ENCODE measurements at regions not wholly inside any gene's neighbourhood (a gene's known extent, or its start where the extent isn't known, plus 50 kb on each side); places are given as distances from the start of the nearest gene placed in this dataset.
"Not testable (repeated sequence)": the region's sequence is repeated elsewhere in the genome, so short reads cannot be mapped to it uniquely, and the experiment has no call there.

DNA sequence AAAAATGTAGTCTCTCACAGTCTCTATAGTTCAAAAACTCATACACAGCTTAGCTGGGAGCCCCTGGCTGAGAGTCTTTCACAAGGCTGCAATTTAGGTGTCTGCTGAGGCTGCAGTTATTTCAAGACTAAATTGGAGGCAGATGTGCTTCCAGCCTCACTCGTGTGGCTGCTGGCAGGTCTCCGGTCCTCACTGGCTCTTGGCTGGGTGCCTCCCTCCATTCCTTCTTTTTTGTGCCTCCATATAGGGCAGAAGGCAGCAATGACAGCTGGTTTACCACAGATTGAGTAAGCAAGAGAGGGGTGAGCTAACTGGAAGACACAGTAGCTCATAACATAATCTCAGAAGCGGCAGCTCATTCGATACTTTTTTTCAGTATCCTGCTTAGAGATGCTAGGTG is 2167.7 kb upstream of the WWC1 start:
- FAIRE-seq (no peak), DNase-seq (ENCODE audit: extremely low spot score, insufficient read length, low read depth) (no peak)

GRCh38 chr5:166127766-166128570 is 2163.5 kb upstream of the WWC1 start:
- FAIRE-seq (no peak), DNase-seq (ENCODE audit: extremely low spot score, insufficient read length, low read depth) (no peak)

- DNase-seq (ENCODE audit: extremely low spot score, insufficient read length, low read depth); FAIRE-seq: not testable (repeated sequence)
Observed at GRCh38 chr5:166145107-166145506, 2146.3 kb upstream of the WWC1 start.

DNA sequence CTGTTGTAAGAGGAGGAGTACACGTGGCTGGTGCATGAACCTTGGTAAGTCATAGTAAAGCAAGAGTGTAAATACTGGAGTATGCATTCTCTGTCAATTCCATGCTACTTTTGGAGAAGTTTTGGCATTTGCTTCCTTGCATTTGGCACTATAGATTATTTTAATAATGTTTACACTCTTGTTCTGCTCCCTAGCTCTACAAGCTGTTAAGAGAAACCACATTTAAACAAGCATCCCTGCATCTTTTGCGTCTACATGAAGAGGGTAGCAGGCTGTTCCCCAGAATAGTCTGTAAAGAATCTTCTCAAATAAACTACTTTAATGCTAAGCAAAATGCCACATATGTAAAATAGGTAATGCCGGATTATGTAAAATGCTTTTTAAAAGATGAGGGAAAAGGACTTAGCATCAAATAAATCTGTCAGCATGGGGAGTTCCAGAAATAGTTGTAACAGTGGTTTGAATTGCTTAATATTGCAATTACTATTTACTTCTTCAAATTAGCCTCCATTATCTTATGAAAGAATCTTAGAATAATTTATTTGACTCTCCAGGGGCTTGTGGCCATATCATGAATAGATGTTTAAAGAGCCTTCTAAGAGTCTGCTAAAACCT is 2127.3 kb upstream of the WWC1 start:
- DNase-seq (ENCODE audit: extremely low spot score, insufficient read length, low read depth) (no peak), FAIRE-seq (no peak)

DNA sequence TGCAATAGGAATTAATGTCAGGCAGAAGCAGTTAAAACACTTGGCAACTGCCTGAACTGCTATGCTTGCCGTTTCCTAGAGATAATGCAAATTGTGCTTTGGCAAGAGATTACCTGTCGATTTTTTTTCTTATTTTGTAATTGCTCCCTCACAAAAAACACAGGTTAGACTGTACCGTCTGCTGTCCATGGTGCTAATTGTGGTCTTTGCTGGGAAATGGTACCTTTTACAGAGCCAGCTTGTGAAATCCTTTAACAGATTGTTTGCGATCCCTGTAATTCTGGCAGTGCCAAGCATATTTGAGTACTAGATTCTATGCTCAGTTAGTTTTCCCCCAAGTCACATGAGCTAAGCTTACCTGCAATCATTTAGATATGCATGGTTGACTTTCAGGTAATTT is 2125.8 kb upstream of the WWC1 start:
- no peak for FAIRE-seq
- no peak for DNase-seq (ENCODE audit: extremely low spot score, insufficient read length, low read depth)

DNA sequence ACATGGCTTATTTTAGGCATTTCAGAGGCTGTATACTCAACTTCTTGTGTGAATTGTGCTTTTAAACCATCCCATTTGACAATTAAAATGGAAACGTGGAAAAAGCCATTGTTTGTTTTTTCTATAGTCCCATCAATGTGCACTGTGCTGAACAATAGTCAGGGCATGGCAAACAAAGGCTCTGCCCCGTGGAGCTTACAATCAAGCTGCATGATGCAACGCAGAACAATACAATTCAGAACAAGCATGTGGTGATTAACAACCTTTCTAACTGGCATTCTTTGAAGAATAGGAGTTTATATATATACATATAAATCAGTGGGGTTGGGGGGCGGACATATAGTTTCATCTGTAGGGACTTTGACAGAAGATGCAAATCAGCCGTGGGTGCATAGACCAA is 2125.4 kb upstream of the WWC1 start:
- FAIRE-seq (no peak), DNase-seq (ENCODE audit: extremely low spot score, insufficient read length, low read depth) (no peak)

DNA sequence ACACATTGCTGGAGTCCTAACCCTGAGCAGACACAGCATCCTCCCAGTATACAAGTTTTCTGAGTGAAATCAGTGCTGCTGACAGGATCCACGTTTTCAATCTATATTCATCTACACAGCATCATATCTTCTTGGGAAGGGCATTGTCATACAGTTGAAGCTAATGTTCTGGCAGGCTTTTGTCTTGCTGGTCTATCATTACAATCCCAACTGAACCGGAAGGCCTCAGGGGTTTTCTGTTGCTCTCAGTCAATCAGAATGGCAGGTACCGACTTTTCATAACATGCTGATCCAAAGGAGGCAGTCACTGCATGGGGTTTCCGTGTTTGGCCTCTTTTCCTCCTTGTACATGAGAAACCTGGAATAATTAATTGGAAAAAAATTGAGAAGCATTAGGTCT is 2118.8 kb upstream of the WWC1 start:
- no peak for DNase-seq (ENCODE audit: extremely low spot score, insufficient read length, low read depth)
- FAIRE-seq: no peak

GRCh38 chr5:166178411-166179080 is 2112.9 kb upstream of the WWC1 start:
- no peak for FAIRE-seq

DNA sequence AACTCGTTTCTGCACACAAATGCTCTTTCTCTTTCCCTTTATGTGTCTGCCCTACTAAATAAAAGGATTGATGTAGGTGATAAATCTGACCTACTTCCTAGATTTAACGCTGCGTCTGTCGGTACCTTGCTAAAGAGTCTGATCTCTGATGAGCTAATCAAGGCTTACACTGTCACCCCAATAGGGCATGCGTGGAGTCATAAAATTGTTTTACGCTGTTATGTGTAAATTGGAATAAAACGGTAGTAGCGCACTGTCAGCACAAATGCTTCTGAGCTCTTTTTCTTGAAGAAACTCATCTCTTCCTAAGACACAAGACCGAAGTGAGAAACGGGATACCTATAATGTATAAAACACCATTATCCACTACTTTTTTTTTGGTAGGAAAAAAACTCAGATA is 2106.3 kb upstream of the WWC1 start:
- DNase-seq (ENCODE audit: extremely low spot score, insufficient read length, low read depth) (no peak), FAIRE-seq (no peak)

More at GRCh38 chr5:166178411-166179080, 2112.9 kb upstream of the WWC1 start:
- no peak for DNase-seq (ENCODE audit: extremely low spot score, insufficient read length, low read depth)

GRCh38 chr5:166188501-166189325 is 2102.7 kb upstream of the WWC1 start:
- no peak for FAIRE-seq
- no peak for DNase-seq (ENCODE audit: extremely low spot score, insufficient read length, low read depth)

GRCh38 chr5:166192696-166193095 is 2098.7 kb upstream of the WWC1 start:
- no peak for FAIRE-seq
- DNase-seq (ENCODE audit: extremely low spot score, insufficient read length, low read depth): no peak

DNA sequence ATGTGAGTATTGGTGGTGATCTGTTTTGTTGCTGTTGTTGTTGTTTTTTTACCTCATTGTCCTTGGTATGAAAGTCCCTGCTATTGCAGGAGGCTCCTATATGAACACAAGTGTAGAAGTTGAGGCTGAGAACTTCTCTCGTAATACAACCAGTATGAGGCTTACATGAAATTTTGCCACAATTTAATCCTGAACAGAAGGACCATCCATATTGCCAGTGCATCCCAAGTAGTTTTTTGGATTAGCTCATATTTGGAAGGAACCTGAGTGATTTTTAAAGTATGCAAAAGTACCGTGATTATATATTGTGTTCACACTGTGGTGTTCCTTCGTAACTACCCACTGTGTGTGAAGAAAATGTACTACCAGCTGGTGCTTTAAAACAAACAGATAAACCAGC is 2095.5 kb upstream of the WWC1 start:
- DNase-seq (ENCODE audit: extremely low spot score, insufficient read length, low read depth) (no peak), FAIRE-seq (no peak)

- FAIRE-seq: no peak
- no peak for DNase-seq (ENCODE audit: extremely low spot score, insufficient read length, low read depth)
Observed at GRCh38 chr5:166200532-166200931, 2090.9 kb upstream of the WWC1 start.

GRCh38 chr5:166211640-166212039 is 2079.8 kb upstream of the WWC1 start:
- FAIRE-seq (no peak), DNase-seq (ENCODE audit: extremely low spot score, insufficient read length, low read depth) (no peak)

DNA sequence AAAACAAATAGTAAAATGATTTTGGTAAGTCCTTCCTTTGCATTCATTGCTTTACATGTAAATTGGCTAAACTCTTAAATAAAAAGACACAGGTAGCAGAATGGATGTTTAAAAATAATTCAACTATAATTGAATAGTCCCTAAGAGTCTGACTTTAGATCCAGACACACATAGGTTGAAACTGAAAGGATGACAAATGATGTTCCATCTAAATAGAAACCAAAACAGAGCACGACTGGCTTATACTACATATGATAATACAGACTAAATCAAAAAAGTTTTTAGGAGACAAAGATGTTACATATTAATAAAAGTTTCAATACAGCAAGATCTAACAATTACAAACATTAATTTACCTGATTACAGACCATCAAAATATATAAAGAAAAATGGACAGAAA is 2055.1 kb upstream of the WWC1 start:
- DNase-seq (ENCODE audit: extremely low spot score, insufficient read length, low read depth): no peak
- no peak for FAIRE-seq

- FAIRE-seq: no peak
- no peak for DNase-seq (ENCODE audit: extremely low spot score, insufficient read length, low read depth)
Observed at GRCh38 chr5:166240705-166241104, 2050.7 kb upstream of the WWC1 start.

- no peak for DNase-seq (ENCODE audit: extremely low spot score, insufficient read length, low read depth)
- FAIRE-seq: no peak
Observed at GRCh38 chr5:166245556-166245955, 2045.9 kb upstream of the WWC1 start.

GRCh38 chr5:166251786-166252185 is 2039.7 kb upstream of the WWC1 start:
- FAIRE-seq: no peak
- DNase-seq (ENCODE audit: extremely low spot score, insufficient read length, low read depth): no peak

DNA sequence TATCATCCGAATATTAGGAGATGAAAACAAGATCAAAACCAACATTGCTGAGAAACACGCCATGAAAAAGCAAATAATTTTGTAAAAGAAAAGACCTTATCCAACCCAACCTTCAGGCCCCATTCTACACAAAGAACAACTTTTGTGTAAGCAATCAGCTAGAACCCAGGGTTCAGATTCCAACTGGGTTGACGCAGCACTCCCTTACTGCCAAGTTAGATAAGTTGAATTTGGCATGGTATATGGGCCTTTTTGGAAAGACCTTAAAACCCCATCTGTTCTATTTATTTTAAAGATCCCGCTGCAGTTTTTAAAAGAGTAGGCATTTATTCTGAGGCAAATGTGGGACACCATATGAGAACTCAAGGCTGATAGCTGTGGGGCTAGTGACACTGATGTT is 2033.8 kb upstream of the WWC1 start:
- DNase-seq (ENCODE audit: extremely low spot score, insufficient read length, low read depth): no peak
- no peak for FAIRE-seq

GRCh38 chr5:166262395-166262794 is 2029.0 kb upstream of the WWC1 start:
- DNase-seq (ENCODE audit: extremely low spot score, insufficient read length, low read depth) (no peak), FAIRE-seq (no peak)

All from GM18507 (cell line).